NCI-H187 treated with DMSO at 0.1 percent for 48 hours (cell line): ENCODE measurements at regions not wholly inside any gene's neighbourhood (a gene's known extent, or its start where the extent isn't known, plus 50 kb on each side); places are given as distances from the start of the nearest gene placed in this dataset.

ENCODE experiments used
- DNase-seq: peaks from one replicate; lab custom pipeline; 2025; lab: John Stamatoyannopoulos, UW

DNA sequence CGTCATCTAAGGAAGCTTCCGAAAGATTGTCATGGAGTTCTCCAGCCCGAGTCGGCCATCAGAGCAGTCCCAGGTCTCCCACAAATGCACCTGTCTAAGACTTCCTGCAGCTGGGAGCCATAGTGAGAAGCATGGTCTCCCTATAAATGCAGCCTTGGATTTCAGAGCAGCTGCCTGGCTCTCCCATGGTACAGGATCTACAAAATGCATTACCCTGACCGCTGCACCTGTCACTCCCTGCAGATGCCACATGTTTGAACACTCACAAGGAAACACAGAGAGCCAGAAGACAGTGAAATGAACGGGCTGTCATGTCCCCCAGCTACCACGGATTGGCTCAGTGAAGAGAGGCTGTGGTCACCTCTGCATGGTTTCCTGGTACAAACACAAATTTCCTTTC, 702.7 kb downstream of the MED13L start:
- peak; percentile 53 for DNase-seq

GRCh38 chr12:115572440-115572839, 705.1 kb downstream of the MED13L start:
- no peak for DNase-seq

DNA sequence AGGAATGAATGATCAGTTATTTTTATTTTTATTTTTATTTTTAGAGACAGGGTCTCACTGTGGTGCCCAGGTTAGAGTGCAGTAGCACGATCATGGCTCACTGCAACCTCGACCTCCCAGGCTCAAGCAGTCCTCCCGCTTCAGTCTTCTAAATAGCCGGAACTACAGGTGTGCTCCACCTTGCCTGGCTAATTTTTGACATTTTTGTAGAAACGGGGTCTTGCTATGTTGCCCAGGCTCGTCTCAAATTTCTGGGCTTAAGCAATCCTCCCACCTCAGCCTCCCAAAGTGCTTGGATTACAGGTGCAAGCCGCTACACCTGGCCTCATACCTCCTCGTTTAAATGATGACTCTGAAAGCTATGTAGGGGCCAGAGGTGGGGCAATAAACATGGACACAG, 706.0 kb downstream of the MED13L start:
- DNase-seq: no peak

- DNase-seq: no peak
Observed at GRCh38 chr12:115571027-115571426, 706.5 kb downstream of the MED13L start.

- DNase-seq: no peak
Observed at GRCh38 chr12:115570069-115570777, 707.3 kb downstream of the MED13L start.

DNA sequence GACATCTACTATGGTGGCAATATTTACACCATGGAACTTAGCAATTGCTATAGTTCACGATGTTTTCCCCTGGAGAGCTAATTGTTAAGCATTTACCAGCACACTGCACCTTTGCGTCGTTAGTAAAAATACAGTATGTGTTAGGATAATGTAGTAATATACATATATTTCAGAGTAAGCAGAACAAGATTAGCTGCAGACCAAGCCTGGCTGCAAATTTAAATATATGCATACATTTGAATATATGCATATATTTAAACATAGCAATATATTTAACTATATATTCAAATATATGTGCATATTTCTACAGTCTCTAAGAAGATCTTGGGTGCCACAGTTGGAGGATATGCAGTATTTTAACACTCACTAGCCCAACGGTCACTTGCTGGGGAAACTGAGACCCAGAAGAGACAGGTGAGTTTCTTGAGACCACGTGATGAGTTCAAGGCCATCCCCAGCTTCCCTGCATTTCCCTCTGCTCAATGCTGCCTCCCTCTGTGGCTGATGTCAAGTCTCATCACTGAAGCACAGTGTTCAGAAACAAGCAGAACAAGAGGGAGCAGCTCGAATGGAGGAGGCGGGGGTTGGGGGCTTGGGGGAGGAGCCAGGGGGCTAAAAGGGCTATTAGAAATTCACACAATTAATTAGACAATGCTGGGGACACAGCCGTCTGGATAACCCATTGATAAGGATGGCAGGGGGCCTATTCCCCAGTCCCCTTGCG, 708.0 kb downstream of the MED13L start:
- no peak for DNase-seq

GRCh38 chr12:115558281-115558680, 719.2 kb downstream of the MED13L start:
- no peak for DNase-seq

DNA sequence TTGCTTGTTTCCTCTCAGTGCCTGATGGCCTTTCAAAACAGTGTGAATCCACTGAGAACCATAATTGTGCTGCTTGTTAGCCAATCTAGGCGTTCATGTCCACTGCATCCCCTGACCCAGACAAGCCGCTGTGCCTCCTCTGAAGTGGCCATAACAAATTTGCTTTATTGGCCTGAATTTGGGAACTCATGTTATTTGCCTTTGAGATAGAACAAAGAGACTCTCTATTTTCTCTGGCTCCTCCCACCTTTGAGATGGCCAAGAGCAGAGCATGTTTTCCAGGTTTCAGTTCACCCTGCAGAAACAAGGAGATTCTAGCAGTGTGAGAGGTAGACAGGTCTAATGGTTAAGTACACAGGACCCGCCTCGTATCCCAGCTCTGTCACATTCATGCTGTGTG, 723.9 kb downstream of the MED13L start:
- no peak for DNase-seq

- no peak for DNase-seq
Observed at GRCh38 chr12:115543269-115543668, 734.2 kb downstream of the MED13L start.

DNA sequence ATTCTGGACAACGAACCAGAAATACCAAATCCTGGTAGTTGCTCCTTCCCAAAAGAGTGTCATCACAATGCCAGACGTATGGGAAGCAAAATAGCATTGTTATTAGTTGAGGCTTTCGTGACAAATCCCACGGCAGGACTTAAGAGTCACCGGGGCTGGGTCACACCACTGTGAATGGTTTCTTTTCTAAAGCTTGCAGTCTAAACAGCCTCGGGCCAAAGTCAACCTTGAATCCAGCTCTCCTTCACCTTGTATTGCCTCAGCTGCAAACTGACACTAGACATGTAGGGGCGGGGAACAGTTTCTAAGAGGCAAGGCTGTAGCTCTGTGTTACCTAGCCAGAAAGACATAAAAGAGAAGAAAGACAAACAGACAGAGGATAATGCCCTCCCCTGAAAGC, 734.8 kb downstream of the MED13L start:
- no peak for DNase-seq

GRCh38 chr12:115541891-115542421, 735.5 kb downstream of the MED13L start:
- no peak for DNase-seq

DNA sequence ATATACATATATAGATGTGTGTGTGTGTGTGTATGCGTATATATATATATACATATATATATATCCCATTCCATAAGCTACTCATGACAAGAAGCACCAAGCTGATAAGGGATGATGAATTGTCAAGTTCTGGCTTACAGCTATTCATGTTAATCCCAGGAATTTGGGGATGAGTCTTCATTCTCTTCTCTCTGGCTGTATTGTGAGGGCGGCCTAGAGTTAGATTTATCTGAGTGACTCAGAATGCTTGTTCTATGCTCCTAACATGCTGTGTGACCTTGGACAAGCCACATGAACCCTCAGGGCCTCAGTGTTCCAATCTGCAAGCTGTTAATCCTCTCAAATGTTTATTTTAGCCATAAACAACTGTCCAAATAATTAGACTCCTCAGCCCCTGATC, 749.0 kb downstream of the MED13L start:
- DNase-seq: no peak

DNA sequence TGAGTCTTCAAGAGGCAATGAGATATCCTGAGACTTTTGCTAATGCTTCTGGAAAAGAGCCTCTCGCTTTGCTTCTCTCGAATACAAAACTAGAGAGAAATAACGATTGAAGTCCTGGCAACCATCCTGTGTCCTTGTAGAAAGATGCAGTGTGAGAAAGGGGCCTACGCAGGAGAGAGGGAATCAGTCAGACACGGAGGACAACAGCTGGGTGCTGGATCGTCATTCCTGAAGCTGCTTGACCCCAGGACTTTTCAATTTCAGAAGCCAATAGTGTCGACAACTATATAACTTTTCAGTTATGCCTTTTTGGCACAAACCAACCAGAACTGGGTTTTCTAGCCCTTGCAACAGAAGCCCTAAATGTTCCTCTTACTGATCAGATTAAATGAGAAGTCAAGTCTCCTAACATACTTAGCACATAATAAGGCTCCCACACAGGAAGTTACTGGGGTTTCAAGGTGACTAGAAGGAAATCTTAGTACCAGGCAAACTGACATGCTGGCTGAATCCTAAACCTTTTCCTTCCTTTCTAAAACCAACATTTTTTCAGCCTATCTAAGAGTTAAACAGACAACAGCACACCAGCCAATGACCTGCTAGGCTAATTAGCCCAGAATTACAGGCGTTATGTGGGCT, 755.6 kb downstream of the MED13L start:
- no peak for DNase-seq

GRCh38 chr12:115519887-115520286, 757.6 kb downstream of the MED13L start:
- DNase-seq: no peak

DNA sequence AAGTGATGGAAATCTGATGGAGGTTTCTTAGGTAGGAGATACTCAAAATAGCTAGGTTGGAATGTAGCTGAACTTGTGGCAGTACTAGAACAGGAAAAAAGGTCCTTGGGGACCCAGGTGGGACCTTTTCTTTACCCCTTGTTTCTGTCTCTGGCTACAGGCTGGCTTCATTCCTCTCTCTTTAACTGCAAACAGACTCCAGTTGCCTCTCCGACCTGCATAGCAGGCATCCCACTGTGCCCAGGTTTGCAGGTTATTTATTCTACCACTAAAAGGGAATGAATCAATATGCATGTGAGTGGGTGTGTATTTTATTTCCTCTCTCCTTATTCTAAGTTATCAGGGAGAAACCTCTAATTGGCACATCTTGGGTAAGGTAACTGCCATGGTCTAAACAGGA, 758.1 kb downstream of the MED13L start:
- DNase-seq: no peak

DNA sequence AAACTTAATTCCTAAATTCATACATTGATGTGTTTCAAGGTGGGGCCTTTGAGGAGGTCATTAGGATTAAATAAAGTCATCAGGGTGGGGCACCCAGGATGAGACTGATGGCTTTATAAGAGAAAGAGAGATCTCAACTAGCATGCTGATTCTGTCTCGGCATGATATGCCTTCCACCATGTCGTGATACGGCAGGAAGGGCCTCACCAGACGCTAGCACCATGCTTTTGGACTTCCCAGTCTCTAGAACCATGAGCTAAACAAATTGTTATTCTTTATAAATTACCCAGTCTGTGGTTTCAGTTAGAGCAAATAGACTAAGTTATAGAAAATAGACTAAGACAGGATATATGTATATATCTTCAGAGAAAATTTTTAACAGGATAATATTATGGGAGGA, 759.6 kb downstream of the MED13L start:
- no peak for DNase-seq

- no peak for DNase-seq
Observed at GRCh38 chr12:115511986-115512711, 765.3 kb downstream of the MED13L start.

- DNase-seq: no peak
Observed at GRCh38 chr12:115511305-115511704, 766.2 kb downstream of the MED13L start.

GRCh38 chr12:115508990-115509389, 768.5 kb downstream of the MED13L start:
- DNase-seq: no peak

DNA sequence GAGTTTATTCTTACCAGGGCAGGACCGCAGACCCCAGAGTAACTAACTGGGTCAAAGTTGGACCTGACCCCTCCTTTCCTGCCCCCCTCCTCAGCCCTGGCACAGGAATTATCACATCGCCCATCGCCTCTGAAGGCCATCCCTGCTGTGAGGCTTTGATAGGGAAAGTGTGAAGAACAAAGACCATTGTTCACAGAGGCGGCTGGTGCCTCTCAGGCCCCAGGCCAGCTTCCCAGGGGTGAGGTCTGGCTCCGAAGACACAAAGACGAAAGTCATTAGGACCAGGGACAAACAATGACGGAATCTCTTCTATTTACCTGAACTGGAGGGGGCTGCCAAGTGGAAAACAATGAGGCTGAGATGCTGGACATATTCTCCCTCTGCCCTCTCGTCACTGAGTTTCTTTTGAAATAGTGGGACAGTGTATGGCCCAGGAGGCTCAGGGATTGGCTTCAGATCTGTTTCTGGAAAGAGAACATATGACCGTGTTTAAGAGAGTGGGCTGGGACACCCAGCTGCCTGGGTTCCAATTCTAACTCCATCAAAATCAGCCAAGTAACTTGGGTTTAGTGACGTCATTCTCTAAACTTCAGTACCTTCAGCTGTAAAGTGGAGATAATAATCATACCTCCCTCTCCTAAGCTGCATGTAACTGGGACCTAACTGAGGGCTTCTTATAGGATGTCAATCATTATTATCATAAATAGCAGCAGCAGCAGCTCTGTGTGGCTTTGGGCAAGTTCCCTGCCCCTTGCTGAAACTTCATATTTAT, 769.4 kb downstream of the MED13L start:
- DNase-seq: no peak

- no peak for DNase-seq
Observed at GRCh38 chr12:115507560-115507889, 770.0 kb downstream of the MED13L start.
